GM12878 (cell line): ENCODE measurements at regions not wholly inside any gene's neighbourhood (a gene's known extent, or its start where the extent isn't known, plus 50 kb on each side); places are given as distances from the start of the nearest gene placed in this dataset.

ENCODE experiments used
- ATAC-seq: fragments of 200-7000 bp; cut with Tn5 transposase; 3 replicates; pipeline ENCODE4 v1.9.1; 2020; ENCODE audit warnings: mild to moderate bottlenecking, moderate library complexity
- BruUV-seq: library from RNA; stranded (reverse); fragments of 400-500 nt; replicated peaks from 2 replicates; lab custom pipeline; 2021; lab: Mats Ljungman, UMichigan
- CTCF ChIA-PET: fragments of 300-600 bp; sonication (Branson Sonifier 250); formaldehyde crosslinking; extraction: SDS; loops from one replicate; lab custom pipeline; 2021; ENCODE audit warnings: inconsistent platforms; lab: Yijun Ruan, JAX
- POLR2A ChIA-PET: fragments of 350-600 bp; formaldehyde crosslinking; extraction: SDS; loops from one replicate; lab custom pipeline; 2021; ENCODE audit warnings: inconsistent platforms; lab: Charles Lee
- RAD21 ChIA-PET: fragments of 300-600 bp; sonication (Branson Sonifier 250); formaldehyde crosslinking; loops from one replicate; lab custom pipeline; 2023; ENCODE audit warnings: antibody characterized with exemption; ENCODE audit not compliant: unreplicated experiment; lab: Charles Lee
- SMC1A ChIA-PET: fragments of 300-600 bp; sonication (Branson Sonifier 250); formaldehyde crosslinking; loops from one replicate; lab custom pipeline; 2023; ENCODE audit not compliant: unreplicated experiment, uncharacterized antibody; lab: Charles Lee
- DNase-seq: peaks from one replicate; pipeline ENCODE4 v3.0.0-alpha.2; 2011; ENCODE audit warnings: low read depth, low spot score
- FAIRE-seq: peaks from 3 replicates; lab custom pipeline; 2011; peaks lifted over from hg19 to GRCh38; lab: Jason Lieb, UNC
- H2AFZ ChIP-seq: 2 replicates; pipeline ENCODE4 v1.6.0; 2011; ENCODE audit warnings: low read depth, low read length, control low read depth; ENCODE audit not compliant: control insufficient read depth
- H3K27ac ChIP-seq: 2 replicates; pipeline ENCODE4 v1.5.1; 2011; ENCODE audit warnings: control low read depth; ENCODE audit not compliant: control insufficient read depth, insufficient read depth
- H3K27me3 ChIP-seq, 2 experiments: replicated peaks in 1 of 2; 2 replicates each; pipeline versions ENCODE4 v1.6.0 to v1.6.1; 2011; ENCODE audit warnings: low read length in 1 of 2; ENCODE audit not compliant: control insufficient read depth in 2 of 2, insufficient read depth in 2 of 2
- H3K36me3 ChIP-seq, 2 experiments: 2 replicates each; pipeline ENCODE4 v1.5.1; 2011; ENCODE audit warnings: low read length in 1 of 2; ENCODE audit not compliant: control insufficient read depth in 2 of 2, insufficient read depth in 2 of 2
- H3K4me1 ChIP-seq: 2 replicates; pipeline ENCODE4 v1.6.1; 2011; ENCODE audit warnings: mild to moderate bottlenecking, low read length, moderate library complexity, mixed read lengths; ENCODE audit not compliant: control insufficient read depth, insufficient read depth
- H3K4me2 ChIP-seq: 2 replicates; pipeline ENCODE4 v1.6.0; 2011; ENCODE audit warnings: control low read depth; ENCODE audit not compliant: control insufficient read depth, insufficient read depth
- H3K4me3 ChIP-seq: fragments of 200-600 bp; sonication (generic); 2 replicates; pipeline ENCODE4 v1.5.1; 2016
- H3K79me2 ChIP-seq: 2 replicates; pipeline ENCODE4 v1.6.0; 2011; ENCODE audit warnings: low read length; ENCODE audit not compliant: control insufficient read depth, insufficient read depth
- H3K9ac ChIP-seq: 2 replicates; pipeline ENCODE4 v1.8.0; 2011; ENCODE audit warnings: low read length, control low read depth, mixed read lengths; ENCODE audit not compliant: control insufficient read depth, insufficient read depth
- H3K9me3 ChIP-seq: replicated peaks from 3 replicates; pipeline ENCODE4 v1.5.1; 2011; ENCODE audit warnings: mild to moderate bottlenecking, low read length; ENCODE audit not compliant: control insufficient read depth, insufficient read depth
- H4K20me1 ChIP-seq: 2 replicates; pipeline ENCODE4 v1.6.0; 2011; ENCODE audit not compliant: control insufficient read depth, insufficient read depth
- ATF7 ChIP-seq: fragments of 450-650 bp; IDR thresholded peaks from 2 replicates; pipeline ENCODE4 v1.6.1; 2016; ENCODE audit warnings: low read depth, mild to moderate bottlenecking
- BCLAF1 ChIP-seq: fragments of 450-650 bp; IDR thresholded peaks from 2 replicates; pipeline ENCODE4 v1.6.1; 2017; ENCODE audit warnings: antibody characterized with exemption, mild to moderate bottlenecking, moderate library complexity
- CREM ChIP-seq: IDR thresholded peaks from 2 replicates; pipeline ENCODE4 v1.6.1; 2014; ENCODE audit warnings: antibody characterized with exemption, low read depth
- ETV6 ChIP-seq, 2 experiments: fragments of 450-650 bp in 1 of 2; IDR thresholded peaks in 1 of 2; conservative IDR thresholded peaks in 1 of 2; 2 replicates each; pipeline ENCODE4 v1.6.1; 2014; ENCODE audit warnings: antibody characterized with exemption in 1 of 2, borderline replicate concordance in 1 of 2, low read depth in 1 of 2, mild to moderate bottlenecking in 1 of 2, moderate library complexity in 1 of 2
- MEF2B ChIP-seq: fragments of 450-650 bp; IDR thresholded peaks from 2 replicates; pipeline ENCODE4 v1.6.1; 2018; ENCODE audit warnings: mild to moderate bottlenecking, moderate library complexity; ENCODE audit not compliant: partially characterized antibody, poor library complexity, severe bottlenecking
- MTA3 ChIP-seq: IDR thresholded peaks from 2 replicates; pipeline ENCODE4 v1.6.1; 2012; ENCODE audit warnings: low read length, inconsistent platforms, borderline replicate concordance
- NFYA ChIP-seq: IDR thresholded peaks from 2 replicates; pipeline ENCODE4 v1.6.1; 2011; ENCODE audit warnings: low read depth, mild to moderate bottlenecking, low read length, improper control_type of control experiment, borderline replicate concordance
- TARDBP ChIP-seq: IDR thresholded peaks from 2 replicates; pipeline ENCODE4 v1.6.1; 2016; ENCODE audit warnings: borderline replicate concordance
- TCF7 ChIP-seq: IDR thresholded peaks from 2 replicates; pipeline ENCODE4 v1.6.1; 2014; ENCODE audit warnings: antibody characterized with exemption, borderline replicate concordance
- WGBS: methylation state at CpG from one replicate; pipeline ENCODE4 v1.1.6; 2016; ENCODE audit warnings: low lambda C conversion rate; ENCODE audit not compliant: insufficient replicate concordance, insufficient coverage; ENCODE audit errors: missing lambda C conversion rate; 5-methylcytosine and 5-hydroxymethylcytosine counted together
- in situ Hi-C: fragments of 300-500 bp; cut with MboI; formaldehyde crosslinking; loops from 9 replicates; pipeline ENCODE4 v1.14.3; 2018; ENCODE audit warnings: mixed read lengths
- intact Hi-C: fragments of 100-400 bp; cut with micrococcal nuclease; formaldehyde crosslinking; loops from one replicate; pipeline ENCODE4 v1.14.2; 2022; ENCODE audit not compliant: unreplicated experiment
- TF ChIP-seq, protein P1 (sequence below): fragments of 450-650 bp; IDR thresholded peaks from 2 replicates; pipeline ENCODE4 v1.6.1; 2016; ENCODE audit warnings: mild to moderate bottlenecking
- TF ChIP-seq, protein P2 (sequence below): IDR thresholded peaks from 2 replicates; pipeline ENCODE4 v1.6.1; 2011; ENCODE audit warnings: low read depth, low read length, improper control_type of control experiment, borderline replicate concordance
- TF ChIP-seq, protein P3 (sequence below): fragments of 450-650 bp; IDR thresholded peaks from 2 replicates; pipeline ENCODE4 v1.6.1; 2014; ENCODE audit warnings: mild to moderate bottlenecking
- TF ChIP-seq, protein P4 (sequence below): fragments of 450-650 bp; IDR thresholded peaks from 2 replicates; pipeline ENCODE4 v1.6.1; 2017; ENCODE audit warnings: mild to moderate bottlenecking

GRCh38 chr14:40909906-40910305 lies 696.8 kb upstream of the LRFN5 start:
- ChIA-PET CTCF (no interaction called here), RAD21 (no interaction called here), POLR2A (no interaction called here), SMC1A (no interaction called here)
- H3K27me3 ChIP-seq, result no peaks in the 10 kb centered on the region
- H3K4me3 ChIP-seq, result no peak overlapping the region
- ATAC-seq (no peak), FAIRE-seq (no peak), DNase-seq (no peak)
- H3K9me3 ChIP-seq, result no peaks in the 10 kb centered on the region
- no TSS peak for BruUV-seq
- H3K79me2 ChIP-seq, result no peaks in the 10 kb centered on the region
- no peaks in the 10 kb centered on the region for H3K36me3 ChIP-seq
- no peaks in the 10 kb centered on the region for H4K20me1 ChIP-seq
- WGBS, result 0% methylated on average over 2 of the region's 2 CpGs
- in situ Hi-C loops, result no loop called here
- no peak overlapping the region for H3K9ac ChIP-seq
- no peak overlapping the region for H2AFZ ChIP-seq
- no peaks in the 10 kb centered on the region for H3K4me1 ChIP-seq
- TF ChIP-seq BCLAF1, result no peak
- no peak for TF ChIP-seq ETV6 (conservative IDR thresholded peaks at IDR 0.05 in 1 of 2, IDR thresholded peaks at IDR 0.05 in 1 of 2; ENCODE audit: borderline replicate concordance in 1 of 2, low read depth in 1 of 2)
- TF ChIP-seq MTA3, result no peak
- TF ChIP-seq ATF7, result no peak
- no peak for TF ChIP-seq CREM
- no peak for TF ChIP-seq TCF7
- TF ChIP-seq, protein P1, sequence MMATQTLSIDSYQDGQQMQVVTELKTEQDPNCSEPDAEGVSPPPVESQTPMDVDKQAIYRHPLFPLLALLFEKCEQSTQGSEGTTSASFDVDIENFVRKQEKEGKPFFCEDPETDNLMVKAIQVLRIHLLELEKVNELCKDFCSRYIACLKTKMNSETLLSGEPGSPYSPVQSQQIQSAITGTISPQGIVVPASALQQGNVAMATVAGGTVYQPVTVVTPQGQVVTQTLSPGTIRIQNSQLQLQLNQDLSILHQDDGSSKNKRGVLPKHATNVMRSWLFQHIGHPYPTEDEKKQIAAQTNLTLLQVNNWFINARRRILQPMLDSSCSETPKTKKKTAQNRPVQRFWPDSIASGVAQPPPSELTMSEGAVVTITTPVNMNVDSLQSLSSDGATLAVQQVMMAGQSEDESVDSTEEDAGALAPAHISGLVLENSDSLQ, result no peak
- TF ChIP-seq, protein P2, sequence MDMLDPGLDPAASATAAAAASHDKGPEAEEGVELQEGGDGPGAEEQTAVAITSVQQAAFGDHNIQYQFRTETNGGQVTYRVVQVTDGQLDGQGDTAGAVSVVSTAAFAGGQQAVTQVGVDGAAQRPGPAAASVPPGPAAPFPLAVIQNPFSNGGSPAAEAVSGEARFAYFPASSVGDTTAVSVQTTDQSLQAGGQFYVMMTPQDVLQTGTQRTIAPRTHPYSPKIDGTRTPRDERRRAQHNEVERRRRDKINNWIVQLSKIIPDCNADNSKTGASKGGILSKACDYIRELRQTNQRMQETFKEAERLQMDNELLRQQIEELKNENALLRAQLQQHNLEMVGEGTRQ, result no peak
- no peak for TF ChIP-seq MEF2B
- TF ChIP-seq, protein P3, sequence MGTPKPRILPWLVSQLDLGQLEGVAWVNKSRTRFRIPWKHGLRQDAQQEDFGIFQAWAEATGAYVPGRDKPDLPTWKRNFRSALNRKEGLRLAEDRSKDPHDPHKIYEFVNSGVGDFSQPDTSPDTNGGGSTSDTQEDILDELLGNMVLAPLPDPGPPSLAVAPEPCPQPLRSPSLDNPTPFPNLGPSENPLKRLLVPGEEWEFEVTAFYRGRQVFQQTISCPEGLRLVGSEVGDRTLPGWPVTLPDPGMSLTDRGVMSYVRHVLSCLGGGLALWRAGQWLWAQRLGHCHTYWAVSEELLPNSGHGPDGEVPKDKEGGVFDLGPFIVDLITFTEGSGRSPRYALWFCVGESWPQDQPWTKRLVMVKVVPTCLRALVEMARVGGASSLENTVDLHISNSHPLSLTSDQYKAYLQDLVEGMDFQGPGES, result no peak
- TF ChIP-seq TARDBP, result no peak
- TF ChIP-seq NFYA, result no peak
- TF ChIP-seq, protein P4, sequence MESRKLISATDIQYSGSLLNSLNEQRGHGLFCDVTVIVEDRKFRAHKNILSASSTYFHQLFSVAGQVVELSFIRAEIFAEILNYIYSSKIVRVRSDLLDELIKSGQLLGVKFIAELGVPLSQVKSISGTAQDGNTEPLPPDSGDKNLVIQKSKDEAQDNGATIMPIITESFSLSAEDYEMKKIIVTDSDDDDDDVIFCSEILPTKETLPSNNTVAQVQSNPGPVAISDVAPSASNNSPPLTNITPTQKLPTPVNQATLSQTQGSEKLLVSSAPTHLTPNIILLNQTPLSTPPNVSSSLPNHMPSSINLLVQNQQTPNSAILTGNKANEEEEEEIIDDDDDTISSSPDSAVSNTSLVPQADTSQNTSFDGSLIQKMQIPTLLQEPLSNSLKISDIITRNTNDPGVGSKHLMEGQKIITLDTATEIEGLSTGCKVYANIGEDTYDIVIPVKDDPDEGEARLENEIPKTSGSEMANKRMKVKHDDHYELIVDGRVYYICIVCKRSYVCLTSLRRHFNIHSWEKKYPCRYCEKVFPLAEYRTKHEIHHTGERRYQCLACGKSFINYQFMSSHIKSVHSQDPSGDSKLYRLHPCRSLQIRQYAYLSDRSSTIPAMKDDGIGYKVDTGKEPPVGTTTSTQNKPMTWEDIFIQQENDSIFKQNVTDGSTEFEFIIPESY, result no peak
- intact Hi-C loops, result no loop called here
- H3K4me2 ChIP-seq, result no peak overlapping the region
- no peak overlapping the region for H3K27ac ChIP-seq
